Ecto neural progenitor cell (in vitro differentiated cells): ENCODE measurements at regions not wholly inside any gene's neighbourhood (a gene's known extent, or its start where the extent isn't known, plus 50 kb on each side); places are given as distances from the start of the nearest gene placed in this dataset.

Experiments
- DNase-seq: peaks from one replicate; pipeline ENCODE4 v3.0.0-alpha.2; 2018; ENCODE audit warnings: low spot score

GRCh38 chr22:22697377-22698117 is 53.1 kb downstream of the GGTLC2 start:
- no peak for DNase-seq

- DNase-seq = no peak
Observed at GRCh38 chr22:22698263-22698750, 53.9 kb downstream of the GGTLC2 start.

- no peak for DNase-seq
Observed at GRCh38 chr22:22700631-22701030, 56.2 kb downstream of the GGTLC2 start.

GRCh38 chr22:22701557-22701956 is 57.1 kb downstream of the GGTLC2 start:
- DNase-seq = peak; percentile 19

- DNase-seq = no peak
Observed at GRCh38 chr22:22702237-22703202, 58.1 kb downstream of the GGTLC2 start.

- no peak for DNase-seq
Observed at GRCh38 chr22:22703203-22703570, 58.8 kb downstream of the GGTLC2 start.

GRCh38 chr22:22703715-22704114 is 59.3 kb downstream of the GGTLC2 start:
- peak; percentile 25 for DNase-seq

GRCh38 chr22:22704156-22704946 is 59.9 kb downstream of the GGTLC2 start:
- peak; percentile 33 for DNase-seq

GRCh38 chr22:22705328-22706100 is 61.1 kb downstream of the GGTLC2 start:
- no peak for DNase-seq

- peak; percentile 30 for DNase-seq
Observed at GRCh38 chr22:22706253-22706915, 62.0 kb downstream of the GGTLC2 start.

- peak; percentile 63 for DNase-seq
Observed at GRCh38 chr22:22709719-22710445, 65.5 kb downstream of the GGTLC2 start.

- peak; percentile 82 for DNase-seq
Observed at GRCh38 chr22:22710719-22711531, 66.5 kb downstream of the GGTLC2 start.

- DNase-seq = peak; percentile 12
Observed at GRCh38 chr22:22711532-22711913, 67.1 kb downstream of the GGTLC2 start.

- DNase-seq = no peak
Observed at GRCh38 chr22:22712092-22712658, 67.8 kb downstream of the GGTLC2 start.

GRCh38 chr22:22712666-22713365 is 68.4 kb downstream of the GGTLC2 start:
- peak; percentile 28 for DNase-seq

- peak; percentile 12 for DNase-seq
Observed at GRCh38 chr22:22713416-22713815, 69.0 kb downstream of the GGTLC2 start.

- DNase-seq = no peak
Observed at GRCh38 chr22:22714600-22715335, 70.4 kb downstream of the GGTLC2 start.
